Bronchial epithelial cell (primary cell): ENCODE measurements at regions not wholly inside any gene's neighbourhood (a gene's known extent, or its start where the extent isn't known, plus 50 kb on each side); places are given as distances from the start of the nearest gene placed in this dataset.

Experiments
- DNase-seq: peaks from one replicate; pipeline ENCODE4 v3.0.0-alpha.2; 2010; ENCODE audit warnings: low read depth
- FAIRE-seq: peaks from 2 replicates; lab custom pipeline; 2011; peaks lifted over from hg19 to GRCh38; lab: Jason Lieb, UNC
- H3K27me3 ChIP-seq: 2 replicates; pipeline ENCODE4 v1.5.1; 2011; ENCODE audit warnings: low read length; ENCODE audit not compliant: control insufficient read depth, insufficient read depth
- H3K36me3 ChIP-seq: 2 replicates; pipeline ENCODE4 v1.5.1; 2011; ENCODE audit warnings: low read length; ENCODE audit not compliant: control insufficient read depth, insufficient read depth
- H3K4me3 ChIP-seq: 2 replicates; pipeline ENCODE4 v1.5.1; 2011; ENCODE audit warnings: mild to moderate bottlenecking, low read depth, low read length, control low read depth
- CTCF ChIP-seq: IDR thresholded peaks from 2 replicates; pipeline ENCODE4 v1.5.1; 2011; ENCODE audit warnings: mild to moderate bottlenecking, moderate library complexity, low read length, control low read depth, inconsistent platforms; ENCODE audit not compliant: insufficient read depth, severe bottlenecking

GRCh38 chr15:27685644-27686043, 413.5 kb downstream of the OCA2 start:
- H3K27me3 ChIP-seq = no peaks in the 10 kb centered on the region
- TF ChIP-seq CTCF = no peak
- no peaks in the 10 kb centered on the region for H3K36me3 ChIP-seq
- no peak for FAIRE-seq
- H3K4me3 ChIP-seq = no peak overlapping the region
- DNase-seq = no peak

GRCh38 chr15:27683121-27683520, 416.0 kb downstream of the OCA2 start:
- no peaks in the 10 kb centered on the region for H3K27me3 ChIP-seq
- DNase-seq (no peak), FAIRE-seq (no peak)
- no peaks in the 10 kb centered on the region for H3K36me3 ChIP-seq
- TF ChIP-seq CTCF = no peak
- no peak overlapping the region for H3K4me3 ChIP-seq

- FAIRE-seq (no peak), DNase-seq (no peak)
- Histone ChIP-seq H3K36me3 (no peaks in the 10 kb centered on the region), H3K27me3 (no peaks in the 10 kb centered on the region), H3K4me3 (no peak overlapping the region)
- TF ChIP-seq CTCF = peak; percentile 19
Measured at GRCh38 chr15:27681038-27681437, 418.1 kb downstream of the OCA2 start.

GRCh38 chr15:27679731-27680471, 419.2 kb downstream of the OCA2 start:
- Histone ChIP-seq H3K27me3 (no peaks in the 10 kb centered on the region), H3K4me3 (no peak overlapping the region), H3K36me3 (no peaks in the 10 kb centered on the region)
- DNase-seq = no peak
- no peak for FAIRE-seq
- no peak for TF ChIP-seq CTCF

- DNase-seq (no peak), FAIRE-seq (no peak)
- no peak overlapping the region for H3K4me3 ChIP-seq
- TF ChIP-seq CTCF = no peak
- no peaks in the 10 kb centered on the region for H3K36me3 ChIP-seq
- no peaks in the 10 kb centered on the region for H3K27me3 ChIP-seq
Measured at GRCh38 chr15:27679203-27679602, 419.9 kb downstream of the OCA2 start.

- TF ChIP-seq CTCF = no peak
- no peak for DNase-seq
- no peak overlapping the region for H3K4me3 ChIP-seq
- no peak for FAIRE-seq
- no peaks in the 10 kb centered on the region for H3K36me3 ChIP-seq
- no peaks in the 10 kb centered on the region for H3K27me3 ChIP-seq
Measured at GRCh38 chr15:27677951-27678350, 421.2 kb downstream of the OCA2 start.
